ENCODE measurements at regions not wholly inside any gene's neighbourhood (a gene's known extent, or its start where the extent isn't known, plus 50 kb on each side); places are given as distances from the start of the nearest gene placed in this dataset.

DNA sequence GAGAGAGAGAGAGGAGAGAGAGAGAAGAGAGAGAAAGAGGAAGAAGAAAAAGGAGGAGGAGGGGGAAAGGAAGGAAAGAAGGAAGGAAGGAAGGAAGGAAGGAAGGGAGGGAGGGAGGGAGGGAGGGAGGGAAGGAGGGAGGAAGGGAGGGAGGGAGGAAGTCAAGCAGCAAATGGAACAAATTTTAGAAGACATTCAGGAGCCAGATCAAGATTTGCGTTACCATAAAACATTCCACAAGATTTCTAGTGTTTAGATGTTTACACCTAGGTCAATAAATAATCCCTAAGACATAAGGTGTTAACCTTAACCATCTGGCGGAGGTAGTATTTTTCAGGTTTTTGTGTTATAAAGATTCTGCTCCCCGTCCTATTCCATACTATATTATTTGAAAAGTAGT lies 1320.1 kb upstream of the PRMT6 start:
- H3K27ac Mint-ChIP-seq (ENCODE audit: unreplicated experiment) = no peak overlapping the region
- intact Hi-C loops (cut with micrococcal nuclease; ENCODE audit: unreplicated experiment) = no loop called here
- no peaks in the 10 kb centered on the region for H3K9me3 Mint-ChIP-seq (ENCODE audit: unreplicated experiment)
- no peak overlapping the region for H3K4me3 ChIP-seq (ENCODE audit: low read depth, low read length)
- H3K4me1 Mint-ChIP-seq (ENCODE audit: low read depth, unreplicated experiment) = no peaks in the 10 kb centered on the region
- H3K9me3 ChIP-seq = no peaks in the 10 kb centered on the region
- no peak for DNase-seq
- no peaks in the 10 kb centered on the region for H3K27me3 Mint-ChIP-seq (ENCODE audit: insufficient read depth, unreplicated experiment)
- BruUV-seq (replicated peaks) = no TSS peak
- TF ChIP-seq, protein P1, sequence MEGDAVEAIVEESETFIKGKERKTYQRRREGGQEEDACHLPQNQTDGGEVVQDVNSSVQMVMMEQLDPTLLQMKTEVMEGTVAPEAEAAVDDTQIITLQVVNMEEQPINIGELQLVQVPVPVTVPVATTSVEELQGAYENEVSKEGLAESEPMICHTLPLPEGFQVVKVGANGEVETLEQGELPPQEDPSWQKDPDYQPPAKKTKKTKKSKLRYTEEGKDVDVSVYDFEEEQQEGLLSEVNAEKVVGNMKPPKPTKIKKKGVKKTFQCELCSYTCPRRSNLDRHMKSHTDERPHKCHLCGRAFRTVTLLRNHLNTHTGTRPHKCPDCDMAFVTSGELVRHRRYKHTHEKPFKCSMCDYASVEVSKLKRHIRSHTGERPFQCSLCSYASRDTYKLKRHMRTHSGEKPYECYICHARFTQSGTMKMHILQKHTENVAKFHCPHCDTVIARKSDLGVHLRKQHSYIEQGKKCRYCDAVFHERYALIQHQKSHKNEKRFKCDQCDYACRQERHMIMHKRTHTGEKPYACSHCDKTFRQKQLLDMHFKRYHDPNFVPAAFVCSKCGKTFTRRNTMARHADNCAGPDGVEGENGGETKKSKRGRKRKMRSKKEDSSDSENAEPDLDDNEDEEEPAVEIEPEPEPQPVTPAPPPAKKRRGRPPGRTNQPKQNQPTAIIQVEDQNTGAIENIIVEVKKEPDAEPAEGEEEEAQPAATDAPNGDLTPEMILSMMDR (IDR thresholded peaks at IDR 0.05; ENCODE audit: insufficient read depth in 1 of 2, low read depth in 1 of 2, low read length in 1 of 2, severe bottlenecking in 1 of 2, unreplicated experiment in 1 of 2) = no peak
- ChIA-PET CTCF (no interaction called here), POLR2A (no interaction called here)
- H3K4me3 Mint-ChIP-seq (ENCODE audit: unreplicated experiment) = no peak overlapping the region
- no peaks in the 10 kb centered on the region for H3K36me3 Mint-ChIP-seq (ENCODE audit: insufficient read depth, unreplicated experiment)
- H3K36me3 ChIP-seq (ENCODE audit: control insufficient read depth, insufficient read depth, low read length) = no peaks in the 10 kb centered on the region
- H3K4me1 ChIP-seq = no peaks in the 10 kb centered on the region
- H3K27me3 ChIP-seq (replicated peaks; ENCODE audit: control insufficient read depth, insufficient read depth, low read length) = no peaks in the 10 kb centered on the region

DNA sequence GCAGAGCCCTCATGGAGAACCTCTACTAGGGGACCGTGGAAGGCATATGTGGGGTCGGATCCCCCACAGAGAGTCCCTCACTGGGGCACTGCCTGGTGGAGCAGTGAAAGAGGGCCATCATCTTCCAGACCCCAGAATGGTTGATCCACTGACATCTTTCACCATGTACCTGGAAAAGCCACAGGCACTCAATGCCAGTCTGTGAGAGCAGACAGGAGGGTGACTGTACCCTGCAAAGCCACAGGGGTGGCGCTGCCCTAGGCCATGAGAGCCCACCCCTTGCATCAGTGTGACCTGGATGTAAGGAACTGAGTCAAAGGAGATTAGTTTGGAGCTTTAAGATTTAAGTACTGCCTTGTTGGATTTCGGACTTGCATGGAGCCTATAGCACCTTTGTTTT lies 1276.7 kb upstream of the PRMT6 start:
- Mint-ChIP-seq H3K27ac (ENCODE audit: unreplicated experiment) (no peak overlapping the region), H3K4me3 (ENCODE audit: unreplicated experiment) (no peak overlapping the region), H3K27me3 (ENCODE audit: insufficient read depth, unreplicated experiment) (no peaks in the 10 kb centered on the region), H3K36me3 (ENCODE audit: insufficient read depth, unreplicated experiment) (no peaks in the 10 kb centered on the region), H3K4me1 (ENCODE audit: low read depth, unreplicated experiment) (no peaks in the 10 kb centered on the region), H3K9me3 (ENCODE audit: unreplicated experiment) (no peaks in the 10 kb centered on the region)
- BruUV-seq (replicated peaks) = no TSS peak
- CTCF ChIA-PET = no interaction called here
- POLR2A ChIA-PET = no interaction called here
- Histone ChIP-seq H3K9me3 (no peaks in the 10 kb centered on the region), H3K36me3 (ENCODE audit: control insufficient read depth, insufficient read depth, low read length) (no peaks in the 10 kb centered on the region), H3K4me1 (no peaks in the 10 kb centered on the region), H3K4me3 (ENCODE audit: low read depth, low read length) (no peak overlapping the region), H3K27me3 (replicated peaks; ENCODE audit: control insufficient read depth, insufficient read depth, low read length) (no peaks in the 10 kb centered on the region)
- intact Hi-C loops (cut with micrococcal nuclease; ENCODE audit: unreplicated experiment) = no loop called here
- TF ChIP-seq, protein P1 (IDR thresholded peaks at IDR 0.05; ENCODE audit: insufficient read depth in 1 of 2, low read depth in 1 of 2, low read length in 1 of 2, severe bottlenecking in 1 of 2, unreplicated experiment in 1 of 2) = no peak
- DNase-seq = no peak

DNA sequence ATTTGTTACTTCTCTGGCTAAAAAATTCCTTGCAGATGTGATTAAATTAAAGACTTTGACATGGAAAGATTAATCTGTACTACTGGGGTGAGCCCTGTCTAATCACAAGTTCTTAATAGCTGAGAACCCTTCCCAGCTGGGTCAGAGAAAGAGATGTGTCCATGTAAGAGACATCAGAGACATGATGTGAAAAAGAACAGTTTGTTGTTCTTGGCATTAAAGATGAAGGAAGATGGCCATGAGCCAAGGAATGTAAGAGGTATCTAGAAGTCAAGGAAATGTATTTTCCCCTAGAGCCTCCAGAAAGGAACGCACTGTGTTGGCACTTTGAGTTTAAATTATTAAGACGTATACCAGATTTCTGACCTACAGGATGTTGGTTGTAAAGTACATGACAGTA lies 1271.5 kb upstream of the PRMT6 start:
- Histone ChIP-seq H3K4me3 (ENCODE audit: low read depth, low read length) (no peak overlapping the region), H3K27me3 (replicated peaks; ENCODE audit: control insufficient read depth, insufficient read depth, low read length) (no peaks in the 10 kb centered on the region), H3K9me3 (no peaks in the 10 kb centered on the region), H3K36me3 (ENCODE audit: control insufficient read depth, insufficient read depth, low read length) (no peaks in the 10 kb centered on the region), H3K4me1 (no peaks in the 10 kb centered on the region)
- no TSS peak for BruUV-seq (replicated peaks)
- Mint-ChIP-seq H3K9me3 (ENCODE audit: unreplicated experiment) (no peaks in the 10 kb centered on the region), H3K36me3 (ENCODE audit: insufficient read depth, unreplicated experiment) (no peaks in the 10 kb centered on the region), H3K4me1 (ENCODE audit: low read depth, unreplicated experiment) (no peaks in the 10 kb centered on the region), H3K27ac (ENCODE audit: unreplicated experiment) (no peak overlapping the region), H3K4me3 (ENCODE audit: unreplicated experiment) (no peak overlapping the region), H3K27me3 (ENCODE audit: insufficient read depth, unreplicated experiment) (no peaks in the 10 kb centered on the region)
- no peak for DNase-seq
- intact Hi-C loops (cut with micrococcal nuclease; ENCODE audit: unreplicated experiment) = no loop called here
- POLR2A ChIA-PET = no interaction called here
- TF ChIP-seq, protein P1 (IDR thresholded peaks at IDR 0.05; ENCODE audit: insufficient read depth in 1 of 2, low read depth in 1 of 2, low read length in 1 of 2, severe bottlenecking in 1 of 2, unreplicated experiment in 1 of 2) = no peak
- CTCF ChIA-PET = no interaction called here
